Pancreas (tissue), 10 donors: ENCODE measurements at regions not wholly inside any gene's neighbourhood (a gene's known extent, or its start where the extent isn't known, plus 50 kb on each side); places are given as distances from the start of the nearest gene placed in this dataset.

Experiments used
- ATAC-seq, 4 donors: fragments of 200-7000 bp; cut with Tn5 transposase; one replicate each; pipeline versions ENCODE4 v1.8.0 to v1.9.1; 2020; ENCODE audit warnings: mild to moderate bottlenecking in 4 of 4, moderate library complexity in 4 of 4
- DNase-seq, 6 donors: peaks; one replicate each; pipeline ENCODE4 v3.0.0-alpha.2; 2020
- FAIRE-seq: peaks from 2 replicates; lab custom pipeline; 2012; peaks lifted over from hg19 to GRCh38; lab: Jason Lieb, UNC
- H3K27ac ChIP-seq, 4 donors: fragments of 200-600 bp; sonication (generic); 1 replicate in 3 of 4; 2 replicates in 1 of 4; pipeline versions ENCODE4 v1.5.0 to v1.8.0; 2020
- H3K27me3 ChIP-seq, 4 donors: fragments of 200-600 bp; one replicate each; pipeline ENCODE4 v1.8.0; 2021
- H3K36me3 ChIP-seq, 3 donors: fragments of 200-600 bp; sonication (generic) in 1 of 3; one replicate each; pipeline versions ENCODE4 v1.5.0 to v1.8.0; 2020 to 2021
- H3K4me1 ChIP-seq, 3 donors: fragments of 200-600 bp; one replicate each; pipeline ENCODE4 v1.8.0; 2021
- H3K4me3 ChIP-seq, 4 donors: fragments of 200-600 bp; sonication (generic) in 2 of 4; one replicate each; pipeline versions ENCODE4 v1.5.0 to v1.8.0; 2020 to 2021
- H3K9me3 ChIP-seq, 4 donors: fragments of 200-600 bp; one replicate each; pipeline ENCODE4 v1.8.0; 2021
- WGBS, 2 donors: extraction: QIAGEN DNeasy Blood & Tissue Kit; methylation state at CpG; one replicate each; pipeline ENCODE4 v1.1.7; 2013; 5-methylcytosine and 5-hydroxymethylcytosine counted together
- intact Hi-C, 3 donors: fragments of 100-400 bp; cut with DNase I; formaldehyde crosslinking; loops; one replicate each; pipeline versions ENCODE4 v1.11.1 to v1.14.2; 2022
- TF ChIP-seq, protein P1 (sequence below), 4 donors: fragments of 200-600 bp; sonication (generic) in 3 of 4; IDR thresholded peaks; one replicate each; pipeline versions ENCODE4 v1.5.0 to v1.8.0; 2021; ENCODE audit warnings: antibody characterized with exemption in 4 of 4
- donor health status: healthy with polysubstance abuse.
- donor health status: DM: no; HTN: no; CAD: no; lungs with moderate emphysema.
- donor health status: DM: no; HTN: no; CAD: no.
- donor health status: control.
- donor health status: control.
- donor health status: Bipolar disorder and iron deficiency.
- donor health status: DM: yes; HTN: yes; CAD: no.
- donor health status: DM: no; HTN: no; CAD: no.
- donor health status: DM: no; HTN: no; CAD: no.
- donor health status: DM: yes; HTN: yes; CAD: no.

- no peak overlapping the region for H3K27ac ChIP-seq
- TF ChIP-seq, protein P1, sequence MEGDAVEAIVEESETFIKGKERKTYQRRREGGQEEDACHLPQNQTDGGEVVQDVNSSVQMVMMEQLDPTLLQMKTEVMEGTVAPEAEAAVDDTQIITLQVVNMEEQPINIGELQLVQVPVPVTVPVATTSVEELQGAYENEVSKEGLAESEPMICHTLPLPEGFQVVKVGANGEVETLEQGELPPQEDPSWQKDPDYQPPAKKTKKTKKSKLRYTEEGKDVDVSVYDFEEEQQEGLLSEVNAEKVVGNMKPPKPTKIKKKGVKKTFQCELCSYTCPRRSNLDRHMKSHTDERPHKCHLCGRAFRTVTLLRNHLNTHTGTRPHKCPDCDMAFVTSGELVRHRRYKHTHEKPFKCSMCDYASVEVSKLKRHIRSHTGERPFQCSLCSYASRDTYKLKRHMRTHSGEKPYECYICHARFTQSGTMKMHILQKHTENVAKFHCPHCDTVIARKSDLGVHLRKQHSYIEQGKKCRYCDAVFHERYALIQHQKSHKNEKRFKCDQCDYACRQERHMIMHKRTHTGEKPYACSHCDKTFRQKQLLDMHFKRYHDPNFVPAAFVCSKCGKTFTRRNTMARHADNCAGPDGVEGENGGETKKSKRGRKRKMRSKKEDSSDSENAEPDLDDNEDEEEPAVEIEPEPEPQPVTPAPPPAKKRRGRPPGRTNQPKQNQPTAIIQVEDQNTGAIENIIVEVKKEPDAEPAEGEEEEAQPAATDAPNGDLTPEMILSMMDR (IDR thresholded peaks at IDR 0.05), result no peak
- WGBS, 2 donors, result 89 to 97% methylated on average over 1 of the region's 1 CpG
- FAIRE-seq (no peak), DNase-seq (no peak), ATAC-seq (no peak)
- H3K9me3 ChIP-seq, result peaks cover 0 to 3% (median 0%) of the 10 kb centered on the region in 4 donors
- no peaks in the 10 kb centered on the region for H3K36me3 ChIP-seq
- no peaks in the 10 kb centered on the region for H3K4me1 ChIP-seq
- no peak overlapping the region for H3K4me3 ChIP-seq
- intact Hi-C loops, result no loop called here
- H3K27me3 ChIP-seq, result no peaks in the 10 kb centered on the region
These were observed 637.3 kb downstream of the USP25 start for GRCh38 chr21:16367079-16367478.

DNA sequence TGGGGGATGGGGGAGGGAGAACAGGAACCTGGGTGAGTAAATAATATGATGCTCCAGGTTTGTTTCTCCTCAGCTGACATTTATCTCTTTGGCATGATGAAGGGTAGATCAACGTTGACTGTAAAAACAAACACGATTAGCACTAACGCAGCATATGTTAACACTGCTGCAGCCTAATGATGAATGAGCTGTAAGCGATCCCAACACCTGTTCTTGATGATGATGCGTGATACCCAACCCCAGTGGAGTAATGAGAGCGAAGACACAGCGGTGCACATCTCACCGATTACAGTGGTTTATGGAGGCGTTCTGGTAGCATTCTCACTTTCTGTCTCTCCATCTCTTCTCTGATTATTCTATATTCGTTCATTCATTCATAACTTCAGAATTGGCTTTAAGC, 640.4 kb downstream of the USP25 start:
- Histone ChIP-seq H3K4me3 (no peak overlapping the region), H3K9me3 (peaks cover 0 to 3% (median 0%) of the 10 kb centered on the region in 4 donors), H3K36me3 (no peaks in the 10 kb centered on the region), H3K4me1 (no peaks in the 10 kb centered on the region), H3K27ac (no peak overlapping the region), H3K27me3 (no peaks in the 10 kb centered on the region)
- ATAC-seq (no peak), DNase-seq (no peak), FAIRE-seq (no peak)
- WGBS, 2 donors, result 62 to 70% methylated on average over 10 of the region's 10 CpGs
- TF ChIP-seq, protein P1 (IDR thresholded peaks at IDR 0.05), result no peak
- intact Hi-C loops, result no loop called here

DNA sequence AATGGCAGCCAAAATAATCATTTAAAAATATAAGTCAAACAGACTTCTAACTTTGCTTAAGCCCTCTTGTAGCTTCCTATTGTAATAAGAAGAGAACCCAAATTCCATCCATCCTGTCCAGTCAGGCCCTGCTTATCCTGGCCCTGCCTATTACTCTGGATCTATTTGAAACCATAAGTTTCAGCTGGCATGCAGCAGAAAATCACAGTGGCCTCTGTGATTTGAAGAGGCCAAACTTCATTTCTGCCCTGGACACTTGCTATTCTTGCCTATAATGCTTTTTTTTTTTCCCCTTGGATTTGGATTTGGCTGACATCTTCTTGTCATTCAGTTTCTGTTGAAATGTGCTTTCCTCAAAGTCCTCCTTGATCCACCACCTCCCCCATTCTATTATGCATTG, 642.8 kb downstream of the USP25 start:
- TF ChIP-seq, protein P1 (IDR thresholded peaks at IDR 0.05), result no peak
- DNase-seq (no peak), FAIRE-seq (no peak), ATAC-seq (no peak)
- H3K4me1 ChIP-seq, result no peaks in the 10 kb centered on the region
- H3K4me3 ChIP-seq, result no peak overlapping the region
- H3K36me3 ChIP-seq, result no peaks in the 10 kb centered on the region
- intact Hi-C loops, result no loop called here
- H3K27me3 ChIP-seq, result no peaks in the 10 kb centered on the region
- H3K9me3 ChIP-seq, result peaks cover 0 to 3% (median 0%) of the 10 kb centered on the region in 4 donors
- H3K27ac ChIP-seq, result no peak overlapping the region

DNA sequence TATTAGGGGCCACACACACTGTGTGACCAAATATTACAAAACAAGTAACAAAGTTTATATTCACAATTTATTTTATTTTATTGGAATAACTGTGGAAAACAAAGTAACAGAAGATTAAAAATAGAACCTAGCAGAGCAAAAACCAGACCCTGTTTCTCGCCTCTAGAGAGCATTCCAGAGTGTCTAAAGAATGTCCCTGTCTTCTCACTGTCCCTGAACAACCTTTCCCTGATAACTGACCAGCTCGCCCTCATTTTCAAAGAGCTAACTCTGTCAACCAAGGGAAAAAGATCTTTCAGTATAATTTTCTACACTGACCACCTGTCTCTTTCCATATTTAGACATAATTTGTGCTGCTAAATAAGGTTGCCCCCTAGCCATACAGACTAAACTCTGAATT, 646.9 kb downstream of the USP25 start:
- H3K27me3 ChIP-seq, result no peaks in the 10 kb centered on the region
- WGBS, 2 donors, result 84 to 87% methylated on average over 2 of the region's 2 CpGs
- intact Hi-C loops, result no loop called here
- no peaks in the 10 kb centered on the region for H3K9me3 ChIP-seq
- H3K4me3 ChIP-seq, result no peak overlapping the region
- FAIRE-seq, result no peak
- TF ChIP-seq, protein P1 (IDR thresholded peaks at IDR 0.05), result no peak
- no peaks in the 10 kb centered on the region for H3K36me3 ChIP-seq
- H3K4me1 ChIP-seq, result no peaks in the 10 kb centered on the region
- no peak for ATAC-seq
- no peak overlapping the region for H3K27ac ChIP-seq
- no peak for DNase-seq

DNA sequence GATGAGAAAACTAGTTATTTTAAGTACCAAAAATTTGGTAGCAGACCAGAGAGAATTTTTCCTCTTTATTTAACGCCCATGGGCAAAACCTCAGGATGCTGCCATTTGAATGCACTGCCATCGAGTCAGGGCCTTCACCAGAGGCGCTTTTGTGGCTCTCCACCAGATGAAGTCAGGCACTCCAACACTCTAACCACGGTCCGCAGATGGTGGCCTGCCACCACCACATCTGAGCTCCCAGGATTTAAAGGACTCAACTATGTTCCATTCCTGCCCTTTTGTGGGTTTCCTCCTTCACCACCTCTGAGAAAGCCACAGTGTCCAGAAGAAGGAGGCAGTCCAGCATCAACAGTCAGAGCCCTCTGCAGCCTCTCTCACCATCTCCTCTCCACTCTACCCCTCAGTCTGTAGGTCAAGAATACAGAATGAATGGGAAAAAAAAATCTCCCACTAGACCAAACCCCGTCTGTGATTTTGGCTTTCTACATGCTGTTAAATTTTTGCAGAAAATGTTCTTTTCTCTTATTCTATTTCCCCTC, 647.4 kb downstream of the USP25 start:
- FAIRE-seq, result no peak
- TF ChIP-seq, protein P1 (IDR thresholded peaks at IDR 0.05), result no peak
- intact Hi-C loops, result no loop called here
- Histone ChIP-seq H3K4me3 (no peak overlapping the region), H3K27me3 (no peaks in the 10 kb centered on the region), H3K9me3 (no peaks in the 10 kb centered on the region), H3K4me1 (no peaks in the 10 kb centered on the region), H3K36me3 (no peaks in the 10 kb centered on the region), H3K27ac (no peak overlapping the region)
- ATAC-seq, result no peak
- no peak for DNase-seq
- WGBS, 2 donors, result 85 to 88% methylated on average over 6 of the region's 6 CpGs
